PFSK-1 (cell line): ENCODE measurements at regions not wholly inside any gene's neighbourhood (a gene's known extent, or its start where the extent isn't known, plus 50 kb on each side); places are given as distances from the start of the nearest gene placed in this dataset.

Experiments used
- POLR2AphosphoS5 ChIP-seq: IDR thresholded peaks from 2 replicates; pipeline ENCODE4 v1.6.1; 2012; ENCODE audit warnings: low read depth, mild to moderate bottlenecking, control low read depth, low read length, moderate library complexity
- SIN3A ChIP-seq: IDR thresholded peaks from 2 replicates; pipeline ENCODE4 v1.6.1; 2012; ENCODE audit warnings: mild to moderate bottlenecking, low read length, moderate library complexity, borderline replicate concordance; ENCODE audit not compliant: insufficient read depth
- TAF1 ChIP-seq: IDR thresholded peaks from 2 replicates; pipeline ENCODE4 v1.6.1; 2012; ENCODE audit warnings: low read length, control low read depth, borderline replicate concordance; ENCODE audit not compliant: insufficient read depth
- TF ChIP-seq, protein P1 (sequence below), 2 experiments: IDR thresholded peaks; 2 replicates each; pipeline versions ENCODE4 v1.6.1 to v1.8.0; 2011 to 2012; ENCODE audit warnings: low read depth in 2 of 2, low read length in 2 of 2, control low read depth in 1 of 2, inconsistent platforms in 1 of 2, mild to moderate bottlenecking in 1 of 2, moderate library complexity in 1 of 2; ENCODE audit not compliant: insufficient read depth in 1 of 2

DNA sequence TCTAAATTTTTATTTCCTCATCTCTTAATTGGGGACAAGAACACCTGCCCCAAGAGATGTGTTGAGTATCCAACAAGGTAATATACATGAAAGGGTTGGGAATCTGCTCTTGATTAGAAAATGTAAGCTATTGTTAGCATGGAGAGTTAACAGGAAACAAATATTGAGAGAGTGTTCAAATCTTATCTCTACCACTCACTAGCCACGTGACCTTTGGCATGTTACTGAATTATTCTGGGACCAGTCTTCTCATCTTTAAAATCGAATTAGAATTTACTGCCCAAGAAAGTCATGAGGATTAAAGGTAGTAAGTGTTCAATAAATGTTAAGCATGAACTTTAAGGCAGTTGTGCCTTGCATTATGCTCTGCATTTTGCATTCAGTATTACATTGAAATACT is 184.7 kb downstream of the MID1IP1 start:
- TF ChIP-seq POLR2AphosphoS5 (no peak), SIN3A (no peak), TAF1 (no peak)
- TF ChIP-seq, protein P1, sequence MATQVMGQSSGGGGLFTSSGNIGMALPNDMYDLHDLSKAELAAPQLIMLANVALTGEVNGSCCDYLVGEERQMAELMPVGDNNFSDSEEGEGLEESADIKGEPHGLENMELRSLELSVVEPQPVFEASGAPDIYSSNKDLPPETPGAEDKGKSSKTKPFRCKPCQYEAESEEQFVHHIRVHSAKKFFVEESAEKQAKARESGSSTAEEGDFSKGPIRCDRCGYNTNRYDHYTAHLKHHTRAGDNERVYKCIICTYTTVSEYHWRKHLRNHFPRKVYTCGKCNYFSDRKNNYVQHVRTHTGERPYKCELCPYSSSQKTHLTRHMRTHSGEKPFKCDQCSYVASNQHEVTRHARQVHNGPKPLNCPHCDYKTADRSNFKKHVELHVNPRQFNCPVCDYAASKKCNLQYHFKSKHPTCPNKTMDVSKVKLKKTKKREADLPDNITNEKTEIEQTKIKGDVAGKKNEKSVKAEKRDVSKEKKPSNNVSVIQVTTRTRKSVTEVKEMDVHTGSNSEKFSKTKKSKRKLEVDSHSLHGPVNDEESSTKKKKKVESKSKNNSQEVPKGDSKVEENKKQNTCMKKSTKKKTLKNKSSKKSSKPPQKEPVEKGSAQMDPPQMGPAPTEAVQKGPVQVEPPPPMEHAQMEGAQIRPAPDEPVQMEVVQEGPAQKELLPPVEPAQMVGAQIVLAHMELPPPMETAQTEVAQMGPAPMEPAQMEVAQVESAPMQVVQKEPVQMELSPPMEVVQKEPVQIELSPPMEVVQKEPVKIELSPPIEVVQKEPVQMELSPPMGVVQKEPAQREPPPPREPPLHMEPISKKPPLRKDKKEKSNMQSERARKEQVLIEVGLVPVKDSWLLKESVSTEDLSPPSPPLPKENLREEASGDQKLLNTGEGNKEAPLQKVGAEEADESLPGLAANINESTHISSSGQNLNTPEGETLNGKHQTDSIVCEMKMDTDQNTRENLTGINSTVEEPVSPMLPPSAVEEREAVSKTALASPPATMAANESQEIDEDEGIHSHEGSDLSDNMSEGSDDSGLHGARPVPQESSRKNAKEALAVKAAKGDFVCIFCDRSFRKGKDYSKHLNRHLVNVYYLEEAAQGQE (IDR thresholded peaks at IDR 0.05; ENCODE audit: insufficient read depth in 1 of 2, low read depth in 2 of 2, low read length in 2 of 2) = no peak
